AG04449 (cell line): ENCODE measurements at regions not wholly inside any gene's neighbourhood (a gene's known extent, or its start where the extent isn't known, plus 50 kb on each side); places are given as distances from the start of the nearest gene placed in this dataset.
"Not testable (repeated sequence)": the region's sequence is repeated elsewhere in the genome, so short reads cannot be mapped to it uniquely, and the experiment has no call there.

Experiments
- CTCF ChIA-PET: fragments of 350-600 bp; formaldehyde crosslinking; extraction: SDS; loops from one replicate; lab custom pipeline; 2021; ENCODE audit warnings: antibody characterized with exemption; lab: Yijun Ruan, JAX
- POLR2A ChIA-PET: fragments of 400-600, 350-600 bp; formaldehyde crosslinking; extraction: SDS; loops from one replicate; lab custom pipeline; 2020; ENCODE audit warnings: antibody characterized with exemption, inconsistent platforms; lab: Yijun Ruan, JAX
- DNase-seq: peaks from one replicate; pipeline ENCODE4 v3.0.0-alpha.2; 2010; ENCODE audit warnings: low read depth, low spot score
- H3K4me3 ChIP-seq: 2 replicates; pipeline ENCODE4 v1.5.1; 2011; ENCODE audit warnings: low read depth, mild to moderate bottlenecking, control low read depth, low read length
- CTCF ChIP-seq: IDR thresholded peaks from one replicate; pipeline ENCODE4 v1.5.1; 2011; ENCODE audit warnings: mild to moderate bottlenecking, moderate library complexity, low read length, control low read depth, inconsistent platforms; ENCODE audit not compliant: insufficient read depth; ENCODE audit errors: missing control alignments

DNA sequence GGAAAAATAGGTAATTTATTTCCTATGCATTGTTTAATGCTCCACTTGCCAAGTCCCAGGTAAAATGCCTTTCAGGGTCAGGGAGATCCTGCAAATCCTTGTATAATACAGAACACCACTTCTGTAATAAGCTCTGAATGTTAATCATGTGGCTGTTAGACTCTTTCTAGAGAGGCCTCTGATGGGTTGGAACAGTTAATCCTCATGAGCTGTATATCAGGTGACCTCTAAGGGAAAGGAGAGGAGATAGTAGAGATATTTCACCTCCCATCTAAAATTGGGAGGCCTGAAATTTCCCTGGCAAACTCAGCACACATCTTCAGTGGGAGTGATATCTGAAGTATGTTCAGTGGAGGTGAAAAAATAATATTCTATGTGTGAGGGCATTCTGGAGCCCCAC lies 210.6 kb upstream of the WDFY3 start:
- CTCF ChIA-PET = no interaction called here
- POLR2A ChIA-PET = no interaction called here
- TF ChIP-seq CTCF = no peak

DNA sequence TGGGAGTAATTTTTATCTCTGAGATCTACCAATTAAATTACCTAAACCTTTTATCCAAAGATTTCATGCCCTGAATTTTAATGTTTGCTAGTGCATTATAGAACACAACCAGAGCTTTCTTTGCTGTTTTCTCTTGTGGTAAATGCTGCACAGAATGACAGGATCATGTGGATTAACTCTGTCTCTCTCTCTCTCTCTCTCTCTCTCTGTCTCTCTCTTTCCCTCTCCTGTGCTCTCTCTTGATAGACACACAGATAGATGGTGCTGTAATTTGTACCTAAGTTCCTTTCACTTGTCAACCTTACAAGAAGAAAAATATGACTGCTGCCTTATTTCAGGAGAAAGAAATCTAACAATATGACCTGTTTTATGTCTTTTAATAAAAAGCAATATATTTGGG lies 211.2 kb upstream of the WDFY3 start:
- no peak for TF ChIP-seq CTCF
- no peak for DNase-seq
- ChIA-PET POLR2A (no interaction called here), CTCF (no interaction called here)
- H3K4me3 ChIP-seq = no peak overlapping the region

More for the DNA sequence above, 210.6 kb upstream of the WDFY3 start:
- no peak overlapping the region for H3K4me3 ChIP-seq
- no peak for DNase-seq

DNA sequence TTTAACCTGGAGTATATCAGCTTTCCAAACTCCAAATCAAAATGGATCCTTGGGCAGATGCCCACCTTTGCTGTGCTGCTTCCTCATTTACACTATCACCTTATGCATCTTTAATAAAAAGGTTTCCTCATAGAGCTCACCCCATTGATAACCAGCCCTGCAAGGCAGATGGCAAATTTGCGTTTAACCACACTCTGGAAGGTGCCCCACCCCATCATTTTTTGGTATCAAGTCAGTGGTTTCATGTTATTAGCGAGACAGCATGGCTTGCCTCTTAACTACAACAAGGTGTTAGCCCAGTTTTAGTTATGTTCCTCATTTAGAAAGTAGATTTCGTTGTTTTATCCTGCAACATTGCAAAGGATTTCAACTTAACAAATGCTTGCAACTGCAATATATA lies 214.0 kb upstream of the WDFY3 start:
- H3K4me3 ChIP-seq = no peak overlapping the region
- TF ChIP-seq CTCF = no peak
- ChIA-PET POLR2A (no interaction called here), CTCF (no interaction called here)
- DNase-seq = no peak

GRCh38 chr4:85187106-85187505 lies 220.6 kb upstream of the WDFY3 start:
- POLR2A ChIA-PET = no interaction called here
- no peak for TF ChIP-seq CTCF
- CTCF ChIA-PET = interaction anchor here (1.0 kb wide), 1 partner anchor 569 kb away, joined by 3 read pairs; no protein-coding TSS in a partner anchor
- H3K4me3 ChIP-seq = no peak overlapping the region
- no peak for DNase-seq

- DNase-seq, H3K4me3 ChIP-seq, POLR2A ChIA-PET, CTCF ChIA-PET: not testable (repeated sequence)
These were observed 229.5 kb upstream of the WDFY3 start for GRCh38 chr4:85196015-85196414.

GRCh38 chr4:85200106-85200505 lies 233.6 kb upstream of the WDFY3 start:
- no peak overlapping the region for H3K4me3 ChIP-seq
- DNase-seq = no peak
- CTCF ChIA-PET = no interaction called here
- no peak for TF ChIP-seq CTCF
- POLR2A ChIA-PET = no interaction called here

DNA sequence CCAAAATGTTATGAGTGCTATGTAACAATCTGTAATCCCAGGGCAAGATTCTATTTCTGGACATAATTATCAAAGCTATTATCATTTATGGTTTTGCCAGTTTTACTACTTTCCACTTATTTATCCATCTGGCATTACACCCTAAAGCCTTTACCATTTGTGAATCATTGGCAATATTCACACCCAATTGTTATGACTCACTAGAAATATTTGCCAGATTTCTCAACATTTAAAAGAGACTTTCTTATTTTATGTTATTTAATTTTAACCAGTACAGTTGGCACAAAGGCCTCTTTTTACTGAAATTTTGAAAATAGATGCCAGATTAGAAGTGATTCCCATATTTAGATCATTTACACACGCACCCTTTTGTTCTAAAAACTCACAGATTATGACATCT lies 242.7 kb upstream of the WDFY3 start:
- ChIA-PET POLR2A (no interaction called here), CTCF (no interaction called here)
- H3K4me3 ChIP-seq = no peak overlapping the region
- TF ChIP-seq CTCF = no peak
- DNase-seq = no peak
